ENCODE measurements at regions not wholly inside any gene's neighbourhood (a gene's known extent, or its start where the extent isn't known, plus 50 kb on each side); places are given as distances from the start of the nearest gene placed in this dataset.
A peak's percentile ranks its signal among the peaks of the same experiment; 100 is the strongest.

DNA sequence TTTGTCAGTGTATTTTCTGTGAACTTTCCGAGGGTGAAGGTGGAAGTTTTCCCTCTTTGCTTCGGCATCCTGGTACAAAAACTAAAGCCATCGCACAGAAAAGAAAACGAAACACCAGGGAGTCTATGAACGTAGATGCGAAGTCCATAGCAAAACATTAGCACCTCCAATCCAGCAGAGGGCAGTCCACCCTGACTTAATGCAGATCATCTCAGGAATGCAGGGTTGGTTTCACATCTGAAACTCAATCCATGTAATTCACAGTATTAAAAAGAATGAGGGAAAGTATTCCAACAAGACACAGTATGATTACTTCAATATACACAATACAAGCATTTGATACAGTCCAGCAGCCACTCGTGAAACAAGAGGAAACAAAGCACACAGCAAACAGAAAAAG lies 70.8 kb downstream of the RTP5 start (continued):
- TF ChIP-seq, protein P1, sequence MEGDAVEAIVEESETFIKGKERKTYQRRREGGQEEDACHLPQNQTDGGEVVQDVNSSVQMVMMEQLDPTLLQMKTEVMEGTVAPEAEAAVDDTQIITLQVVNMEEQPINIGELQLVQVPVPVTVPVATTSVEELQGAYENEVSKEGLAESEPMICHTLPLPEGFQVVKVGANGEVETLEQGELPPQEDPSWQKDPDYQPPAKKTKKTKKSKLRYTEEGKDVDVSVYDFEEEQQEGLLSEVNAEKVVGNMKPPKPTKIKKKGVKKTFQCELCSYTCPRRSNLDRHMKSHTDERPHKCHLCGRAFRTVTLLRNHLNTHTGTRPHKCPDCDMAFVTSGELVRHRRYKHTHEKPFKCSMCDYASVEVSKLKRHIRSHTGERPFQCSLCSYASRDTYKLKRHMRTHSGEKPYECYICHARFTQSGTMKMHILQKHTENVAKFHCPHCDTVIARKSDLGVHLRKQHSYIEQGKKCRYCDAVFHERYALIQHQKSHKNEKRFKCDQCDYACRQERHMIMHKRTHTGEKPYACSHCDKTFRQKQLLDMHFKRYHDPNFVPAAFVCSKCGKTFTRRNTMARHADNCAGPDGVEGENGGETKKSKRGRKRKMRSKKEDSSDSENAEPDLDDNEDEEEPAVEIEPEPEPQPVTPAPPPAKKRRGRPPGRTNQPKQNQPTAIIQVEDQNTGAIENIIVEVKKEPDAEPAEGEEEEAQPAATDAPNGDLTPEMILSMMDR (IDR thresholded peaks at IDR 0.05 in 2 of 3, conservative IDR thresholded peaks at IDR 0.05 in 1 of 3; ENCODE audit: borderline replicate concordance in 1 of 3, insufficient read depth in 1 of 3, low read depth in 2 of 3, low read length in 2 of 3) = peak; percentile 25 to 66 (median 53); a peak in 5 of 6 replicates
- TF ChIP-seq, protein P2, sequence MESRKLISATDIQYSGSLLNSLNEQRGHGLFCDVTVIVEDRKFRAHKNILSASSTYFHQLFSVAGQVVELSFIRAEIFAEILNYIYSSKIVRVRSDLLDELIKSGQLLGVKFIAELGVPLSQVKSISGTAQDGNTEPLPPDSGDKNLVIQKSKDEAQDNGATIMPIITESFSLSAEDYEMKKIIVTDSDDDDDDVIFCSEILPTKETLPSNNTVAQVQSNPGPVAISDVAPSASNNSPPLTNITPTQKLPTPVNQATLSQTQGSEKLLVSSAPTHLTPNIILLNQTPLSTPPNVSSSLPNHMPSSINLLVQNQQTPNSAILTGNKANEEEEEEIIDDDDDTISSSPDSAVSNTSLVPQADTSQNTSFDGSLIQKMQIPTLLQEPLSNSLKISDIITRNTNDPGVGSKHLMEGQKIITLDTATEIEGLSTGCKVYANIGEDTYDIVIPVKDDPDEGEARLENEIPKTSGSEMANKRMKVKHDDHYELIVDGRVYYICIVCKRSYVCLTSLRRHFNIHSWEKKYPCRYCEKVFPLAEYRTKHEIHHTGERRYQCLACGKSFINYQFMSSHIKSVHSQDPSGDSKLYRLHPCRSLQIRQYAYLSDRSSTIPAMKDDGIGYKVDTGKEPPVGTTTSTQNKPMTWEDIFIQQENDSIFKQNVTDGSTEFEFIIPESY (IDR thresholded peaks at IDR 0.05; ENCODE audit: extremely low read depth, insufficient replicate concordance, low read length) = no peak
- 0 out of 2 replicates have a peak, but pooled peaks have one; percentile 13 for TF ChIP-seq CBX3 (IDR thresholded peaks at IDR 0.05; ENCODE audit: low read depth)

DNA sequence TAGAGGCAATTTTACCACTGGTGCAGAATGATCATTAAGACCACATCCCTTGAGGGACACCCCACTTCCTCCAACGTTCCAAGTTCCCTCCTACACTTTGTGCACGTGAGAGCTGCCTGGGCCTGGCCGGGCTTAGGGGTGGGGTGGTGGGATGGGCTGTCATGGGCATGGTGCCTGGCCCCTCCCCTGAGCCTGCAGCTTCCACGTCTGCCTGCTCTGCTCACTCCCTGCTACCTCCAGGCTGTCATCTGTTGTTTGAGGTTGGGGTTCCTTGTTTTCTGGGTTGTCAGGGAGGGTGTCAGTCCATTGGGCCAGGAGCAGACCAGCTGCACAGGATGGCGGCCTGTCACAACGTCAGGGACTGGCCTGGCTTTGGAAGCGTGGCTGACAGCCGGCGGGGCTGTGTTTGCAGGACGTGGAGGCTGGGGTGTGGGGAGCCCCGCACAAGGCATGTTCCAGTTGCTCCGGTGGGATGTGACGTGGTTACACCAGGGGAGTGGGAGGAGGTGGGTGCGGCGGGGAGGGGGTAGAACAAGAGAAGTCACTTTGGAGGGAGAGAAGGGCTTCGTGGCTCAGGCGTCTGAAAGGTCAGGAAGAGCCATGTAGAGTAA lies 72.3 kb downstream of the RTP5 start:
- no peaks in the 10 kb centered on the region for H3K9me3 ChIP-seq (ENCODE audit: control insufficient read depth in 1 of 2, insufficient read depth in 1 of 2, low read depth in 1 of 2, low read length in 2 of 2)
- no peaks in the 10 kb centered on the region for H3K79me2 ChIP-seq (ENCODE audit: insufficient read depth, low read length)
- ATAC-seq (no peak), DNase-seq (ENCODE audit: low read depth, low spot score) (no peak)
- intact Hi-C loops (cut with micrococcal nuclease) = no loop called here
- no peaks in the 10 kb centered on the region for H3K9me2 ChIP-seq (ENCODE audit: insufficient read depth)
- ChIA-PET CTCF (no interaction called here), RAD21 (ENCODE audit: low non-redundant PET in 1 of 2, low total read pairs in 2 of 2, uncharacterized antibody in 2 of 2, unreplicated experiment in 2 of 2) (no interaction called here), POLR2A (no interaction called here)
- no peak overlapping the region for H3K9ac ChIP-seq (ENCODE audit: low read length)
- H3K4me1 ChIP-seq (ENCODE audit: control insufficient read depth in 1 of 2, insufficient read depth in 2 of 2, low read length in 2 of 2) = no peaks in the 10 kb centered on the region
- H3K4me3 ChIP-seq (replicated peaks in 1 of 2; ENCODE audit: low read depth in 1 of 2, low read length in 2 of 2) = no peak overlapping the region
- H3K27me3 ChIP-seq (ENCODE audit: insufficient read depth, low read length) = no peaks in the 10 kb centered on the region
- no peaks in the 10 kb centered on the region for H4K20me1 ChIP-seq (ENCODE audit: insufficient read depth)
- no peak overlapping the region for H2AFZ ChIP-seq (ENCODE audit: low read depth, low read length, poor library complexity, severe bottlenecking)
- H3K4me2 ChIP-seq (ENCODE audit: low read length) = no peak overlapping the region
- H3K27ac ChIP-seq (ENCODE audit: low read depth, low read length) = no peak overlapping the region
- no peaks in the 10 kb centered on the region for H3K36me3 ChIP-seq (ENCODE audit: control insufficient read depth in 1 of 2, insufficient read depth in 2 of 2, low read length in 2 of 2)
- no TSS peak for BruUV-seq (replicated peaks)
- TF ChIP-seq, protein P3, sequence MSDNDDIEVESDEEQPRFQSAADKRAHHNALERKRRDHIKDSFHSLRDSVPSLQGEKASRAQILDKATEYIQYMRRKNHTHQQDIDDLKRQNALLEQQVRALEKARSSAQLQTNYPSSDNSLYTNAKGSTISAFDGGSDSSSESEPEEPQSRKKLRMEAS (IDR thresholded peaks at IDR 0.05) = no peak
- TF ChIP-seq CBX3 (IDR thresholded peaks at IDR 0.05; ENCODE audit: low read depth) (no peak), SIN3A (IDR thresholded peaks at IDR 0.05; ENCODE audit: low read depth) (no peak), SRF (IDR thresholded peaks at IDR 0.05; ENCODE audit: low read depth) (no peak), POLR2A (IDR thresholded peaks at IDR 0.05; ENCODE audit: borderline replicate concordance, extremely low read depth, insufficient read depth, insufficient read length) (no peak), ZNF274 (IDR thresholded peaks at IDR 0.05; ENCODE audit: low read depth, low read length) (no peak), YY1 (IDR thresholded peaks at IDR 0.05; ENCODE audit: extremely low read depth, insufficient replicate concordance, low read depth, low read length) (no peak), EZH2 (IDR thresholded peaks at IDR 0.05) (no peak), EGR1 (IDR thresholded peaks at IDR 0.05; ENCODE audit: low read depth) (no peak)
- TF ChIP-seq, protein P4, sequence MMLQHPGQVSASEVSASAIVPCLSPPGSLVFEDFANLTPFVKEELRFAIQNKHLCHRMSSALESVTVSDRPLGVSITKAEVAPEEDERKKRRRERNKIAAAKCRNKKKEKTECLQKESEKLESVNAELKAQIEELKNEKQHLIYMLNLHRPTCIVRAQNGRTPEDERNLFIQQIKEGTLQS (IDR thresholded peaks at IDR 0.05) = no peak
- TF ChIP-seq, protein P5, sequence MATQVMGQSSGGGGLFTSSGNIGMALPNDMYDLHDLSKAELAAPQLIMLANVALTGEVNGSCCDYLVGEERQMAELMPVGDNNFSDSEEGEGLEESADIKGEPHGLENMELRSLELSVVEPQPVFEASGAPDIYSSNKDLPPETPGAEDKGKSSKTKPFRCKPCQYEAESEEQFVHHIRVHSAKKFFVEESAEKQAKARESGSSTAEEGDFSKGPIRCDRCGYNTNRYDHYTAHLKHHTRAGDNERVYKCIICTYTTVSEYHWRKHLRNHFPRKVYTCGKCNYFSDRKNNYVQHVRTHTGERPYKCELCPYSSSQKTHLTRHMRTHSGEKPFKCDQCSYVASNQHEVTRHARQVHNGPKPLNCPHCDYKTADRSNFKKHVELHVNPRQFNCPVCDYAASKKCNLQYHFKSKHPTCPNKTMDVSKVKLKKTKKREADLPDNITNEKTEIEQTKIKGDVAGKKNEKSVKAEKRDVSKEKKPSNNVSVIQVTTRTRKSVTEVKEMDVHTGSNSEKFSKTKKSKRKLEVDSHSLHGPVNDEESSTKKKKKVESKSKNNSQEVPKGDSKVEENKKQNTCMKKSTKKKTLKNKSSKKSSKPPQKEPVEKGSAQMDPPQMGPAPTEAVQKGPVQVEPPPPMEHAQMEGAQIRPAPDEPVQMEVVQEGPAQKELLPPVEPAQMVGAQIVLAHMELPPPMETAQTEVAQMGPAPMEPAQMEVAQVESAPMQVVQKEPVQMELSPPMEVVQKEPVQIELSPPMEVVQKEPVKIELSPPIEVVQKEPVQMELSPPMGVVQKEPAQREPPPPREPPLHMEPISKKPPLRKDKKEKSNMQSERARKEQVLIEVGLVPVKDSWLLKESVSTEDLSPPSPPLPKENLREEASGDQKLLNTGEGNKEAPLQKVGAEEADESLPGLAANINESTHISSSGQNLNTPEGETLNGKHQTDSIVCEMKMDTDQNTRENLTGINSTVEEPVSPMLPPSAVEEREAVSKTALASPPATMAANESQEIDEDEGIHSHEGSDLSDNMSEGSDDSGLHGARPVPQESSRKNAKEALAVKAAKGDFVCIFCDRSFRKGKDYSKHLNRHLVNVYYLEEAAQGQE (IDR thresholded peaks at IDR 0.05; ENCODE audit: low read depth) = no peak
- TF ChIP-seq, protein P1 (IDR thresholded peaks at IDR 0.05 in 2 of 3, conservative IDR thresholded peaks at IDR 0.05 in 1 of 3; ENCODE audit: borderline replicate concordance in 1 of 3, insufficient read depth in 1 of 3, low read depth in 2 of 3, low read length in 2 of 3) = no peak
